Amygdala (tissue), 56 donors: ENCODE measurements at regions not wholly inside any gene's neighbourhood (a gene's known extent, or its start where the extent isn't known, plus 50 kb on each side); places are given as distances from the start of the nearest gene placed in this dataset.
"Not testable (repeated sequence)": the region's sequence is repeated elsewhere in the genome, so short reads cannot be mapped to it uniquely, and the experiment has no call there.

Experiments used
- DNase-seq, 56 donors: peaks; one replicate each; lab custom pipeline; 2025; lab: John Stamatoyannopoulos, UW

GRCh38 chr6:56753811-56754210 is 111.1 kb upstream of the DST start:
- DNase-seq = no peak

- no peak for DNase-seq
Observed at GRCh38 chr6:56752534-56752933, 109.8 kb upstream of the DST start.

- DNase-seq = no peak
Observed at GRCh38 chr6:56752009-56752408, 109.3 kb upstream of the DST start.

GRCh38 chr6:56751604-56752003 is 108.9 kb upstream of the DST start:
- DNase-seq = no peak

GRCh38 chr6:56750686-56751085 is 108.0 kb upstream of the DST start:
- no peak for DNase-seq

- DNase-seq = no peak
Observed at GRCh38 chr6:56749632-56750151, 107.0 kb upstream of the DST start.

- DNase-seq = no peak
Observed at GRCh38 chr6:56746767-56747504, 104.2 kb upstream of the DST start.

- DNase-seq = no peak
Observed at GRCh38 chr6:56745971-56746370, 103.3 kb upstream of the DST start.

- no peak for DNase-seq
Observed at GRCh38 chr6:56745081-56745480, 102.4 kb upstream of the DST start.

GRCh38 chr6:56744528-56744927 is 101.8 kb upstream of the DST start:
- no peak for DNase-seq

GRCh38 chr6:56742122-56742791 is 99.6 kb upstream of the DST start:
- no peak for DNase-seq

GRCh38 chr6:56741472-56741871 is 98.8 kb upstream of the DST start:
- DNase-seq = no peak

- no peak for DNase-seq
Observed at GRCh38 chr6:56739836-56740815, 97.4 kb upstream of the DST start.

GRCh38 chr6:56736804-56737203 is 94.1 kb upstream of the DST start:
- no peak for DNase-seq

GRCh38 chr6:56734335-56734734 is 91.6 kb upstream of the DST start:
- no peak for DNase-seq

GRCh38 chr6:56733211-56733697 is 90.6 kb upstream of the DST start:
- no peak for DNase-seq

- DNase-seq = no peak
Observed at GRCh38 chr6:56732517-56732916, 89.8 kb upstream of the DST start.

- DNase-seq = no peak
Observed at GRCh38 chr6:56730663-56731529, 88.2 kb upstream of the DST start.

GRCh38 chr6:56729719-56730118 is 87.0 kb upstream of the DST start:
- DNase-seq = no peak

GRCh38 chr6:56729166-56729565 is 86.5 kb upstream of the DST start:
- not testable (repeated sequence) for DNase-seq
